H1 (cell line): ENCODE measurements at regions not wholly inside any gene's neighbourhood (a gene's known extent, or its start where the extent isn't known, plus 50 kb on each side); places are given as distances from the start of the nearest gene placed in this dataset.

ENCODE experiments used
- CTCF ChIA-PET: fragments of 300-600 bp; sonication (Branson Sonifier 250); formaldehyde crosslinking; loops from one replicate; lab custom pipeline; 2021; ENCODE audit not compliant: partially characterized antibody; lab: Charles Lee
- POLR2A ChIA-PET: fragments of 300-600 bp; sonication (Branson Sonifier 250); formaldehyde crosslinking; loops from one replicate; lab custom pipeline; 2021; ENCODE audit warnings: inconsistent platforms; ENCODE audit not compliant: partially characterized antibody; lab: Charles Lee
- DNase-seq, 2 experiments: peaks; one replicate each; pipeline versions ENCODE4 v3.0.0 to v3.0.0-alpha.2; 2010 to 2022; ENCODE audit warnings: low spot score in 2 of 2, low read depth in 1 of 2, mixed read lengths in 1 of 2
- FAIRE-seq: peaks from 2 replicates; lab custom pipeline; 2011; peaks lifted over from hg19 to GRCh38; lab: Jason Lieb, UNC
- H2AFZ ChIP-seq: 2 replicates; pipeline ENCODE4 v1.8.1; 2012; ENCODE audit warnings: low read length, inconsistent platforms
- H2AK5ac ChIP-seq: 2 replicates; pipeline ENCODE4 v1.6.1; 2013; ENCODE audit warnings: low read depth, low read length
- H2BK120ac ChIP-seq: replicated peaks from 2 replicates; pipeline ENCODE3; 2013; ENCODE audit warnings: low read depth, low read length, inconsistent platforms
- H2BK12ac ChIP-seq: 2 replicates; pipeline ENCODE4 v1.6.1; 2013; ENCODE audit warnings: low read depth, low read length
- H2BK15ac ChIP-seq: 2 replicates; pipeline ENCODE4 v1.6.1; 2013; ENCODE audit warnings: low read length
- H2BK20ac ChIP-seq: 2 replicates; pipeline ENCODE4 v1.6.1; 2013; ENCODE audit warnings: low read length
- H2BK5ac ChIP-seq: 2 replicates; pipeline ENCODE4 v1.6.1; 2013; ENCODE audit warnings: low read depth, low read length
- H3K14ac ChIP-seq: 2 replicates; pipeline ENCODE4 v1.6.1; 2013; ENCODE audit warnings: inconsistent platforms; ENCODE audit not compliant: insufficient read length
- H3K18ac ChIP-seq: 2 replicates; pipeline ENCODE4 v1.6.1; 2013; ENCODE audit warnings: low read length; ENCODE audit errors: extremely low read depth
- H3K23ac ChIP-seq: 2 replicates; pipeline ENCODE4 v1.6.1; 2013; ENCODE audit warnings: inconsistent platforms; ENCODE audit not compliant: insufficient read length
- H3K23me2 ChIP-seq: 2 replicates; pipeline ENCODE4 v1.6.1; 2013; ENCODE audit warnings: low read depth, low read length
- H3K27ac ChIP-seq: 2 replicates; pipeline ENCODE4 v1.6.1; 2011; ENCODE audit warnings: low read depth, low read length, inconsistent platforms
- H3K27me3 ChIP-seq, 4 experiments: replicated peaks in 1 of 4; 1 replicate in 1 of 4; 2 replicates in 3 of 4; pipeline versions ENCODE4 v1.6.1 to v1.8.1; 2011 to 2013; ENCODE audit warnings: low read length in 3 of 4, mild to moderate bottlenecking in 3 of 4, inconsistent platforms in 2 of 4, mixed read lengths in 2 of 4, moderate library complexity in 1 of 4; ENCODE audit not compliant: control insufficient read depth in 3 of 4, insufficient read depth in 3 of 4; ENCODE audit errors: extremely low read depth in 1 of 4
- H3K36me3 ChIP-seq, 4 experiments: 2 replicates each; pipeline versions ENCODE4 v1.6.1 to v1.8.1; 2011 to 2013; ENCODE audit warnings: mild to moderate bottlenecking in 4 of 4, low read length in 3 of 4, moderate library complexity in 2 of 4, control low read depth in 1 of 4, inconsistent platforms in 1 of 4; ENCODE audit not compliant: insufficient read depth in 4 of 4, control insufficient read depth in 2 of 4
- H3K4ac ChIP-seq: replicated peaks from 2 replicates; pipeline ENCODE3; 2013; ENCODE audit warnings: low read length, low read depth, mixed read lengths, inconsistent platforms; ENCODE audit not compliant: insufficient read length
- H3K4me1 ChIP-seq, 4 experiments: replicated peaks in 1 of 4; 1 replicate in 1 of 4; 2 replicates in 3 of 4; pipeline versions ENCODE4 v1.6.1 to v1.8.1; 2011 to 2013; ENCODE audit warnings: low read length in 3 of 4, inconsistent platforms in 2 of 4, mixed read lengths in 1 of 4; ENCODE audit not compliant: insufficient read depth in 4 of 4, control insufficient read depth in 3 of 4
- H3K4me2 ChIP-seq, 2 experiments: 2 replicates each; pipeline versions ENCODE4 v1.6.1 to v1.8.1; 2011 to 2013; ENCODE audit warnings: low read depth in 2 of 2, low read length in 2 of 2, control low read depth in 1 of 2, inconsistent platforms in 1 of 2, mild to moderate bottlenecking in 1 of 2; ENCODE audit not compliant: insufficient read depth in 1 of 2
- H3K4me3 ChIP-seq, 4 experiments: fragments of 200-600, 300-600 bp in 1 of 4; sonication (generic), shearing (Covaris generic), sonication (Bioruptor Twin) in 1 of 4; 2 replicates each; pipeline versions ENCODE4 v1.5.1 to v1.8.1; 2011 to 2016; ENCODE audit warnings: low read length in 4 of 4, low read depth in 3 of 4, control low read depth in 2 of 4, inconsistent platforms in 2 of 4, mild to moderate bottlenecking in 2 of 4, mixed read lengths in 1 of 4, moderate library complexity in 1 of 4; ENCODE audit not compliant: insufficient read depth in 2 of 4; ENCODE audit errors: extremely low read depth in 1 of 4
- H3K56ac ChIP-seq: replicated peaks from 2 replicates; pipeline ENCODE3; 2013; ENCODE audit warnings: low read depth, mild to moderate bottlenecking, mixed read lengths, low read length, inconsistent platforms; ENCODE audit not compliant: insufficient read length
- H3K79me1 ChIP-seq: 2 replicates; pipeline ENCODE4 v1.6.1; 2013; ENCODE audit warnings: low read depth, low read length, control low read depth
- H3K79me2 ChIP-seq, 2 experiments: 2 replicates each; pipeline versions ENCODE4 v1.6.1 to v1.8.1; 2012 to 2013; ENCODE audit warnings: low read length in 2 of 2, mild to moderate bottlenecking in 2 of 2, inconsistent platforms in 1 of 2; ENCODE audit not compliant: insufficient read depth in 2 of 2, control insufficient read depth in 1 of 2
- H3K9ac ChIP-seq, 4 experiments: replicated peaks in 1 of 4; 1 replicate in 1 of 4; 2 replicates in 3 of 4; pipeline versions ENCODE4 v1.6.1 to v1.8.1; 2011 to 2013; ENCODE audit warnings: low read depth in 3 of 4, low read length in 3 of 4, control low read depth in 2 of 4, mild to moderate bottlenecking in 2 of 4, moderate library complexity in 2 of 4, inconsistent platforms in 1 of 4; ENCODE audit errors: extremely low read depth in 1 of 4
- H3K9me3 ChIP-seq, 2 experiments: 2 replicates each; pipeline versions ENCODE4 v1.6.1 to v1.8.1; 2012 to 2013; ENCODE audit warnings: mild to moderate bottlenecking in 2 of 2, moderate library complexity in 2 of 2, control low read depth in 1 of 2, inconsistent platforms in 1 of 2, low read depth in 1 of 2, low read length in 1 of 2, mixed read lengths in 1 of 2; ENCODE audit not compliant: insufficient read depth in 2 of 2
- H4K20me1 ChIP-seq, 2 experiments: replicated peaks in 1 of 2; 2 replicates each; pipeline versions ENCODE3 to v1.8.1; 2011 to 2013; ENCODE audit warnings: inconsistent platforms in 2 of 2, low read length in 2 of 2, mild to moderate bottlenecking in 1 of 2; ENCODE audit not compliant: insufficient read depth in 2 of 2, control insufficient read depth in 1 of 2
- H4K5ac ChIP-seq: 2 replicates; pipeline ENCODE4 v1.6.1; 2013; ENCODE audit warnings: low read length, low read depth, mixed read lengths, inconsistent platforms; ENCODE audit not compliant: insufficient read length
- H4K8ac ChIP-seq: 2 replicates; pipeline ENCODE4 v1.8.0; 2013; ENCODE audit warnings: mild to moderate bottlenecking, moderate library complexity, low read length, inconsistent platforms; ENCODE audit not compliant: insufficient read depth; ENCODE audit errors: extremely low read depth
- H4K91ac ChIP-seq: replicated peaks from 2 replicates; pipeline ENCODE3; 2013; ENCODE audit warnings: low read length, mixed read lengths, inconsistent platforms; ENCODE audit not compliant: insufficient read length
- BCL11A ChIP-seq, 2 experiments: IDR thresholded peaks; one replicate each; pipeline ENCODE4 v1.6.1; 2011; ENCODE audit warnings: low read depth in 2 of 2, low read length in 2 of 2, mild to moderate bottlenecking in 2 of 2
- CHD2 ChIP-seq: IDR thresholded peaks from 2 replicates; pipeline ENCODE4 v1.6.1; 2012; ENCODE audit warnings: low read length, improper control_type of control experiment
- EZH2 ChIP-seq: fragments of 200-600 bp; sonication (generic); IDR thresholded peaks from 2 replicates; pipeline ENCODE4 v1.7.1; 2012; ENCODE audit warnings: low read depth, mild to moderate bottlenecking, moderate library complexity, low read length, inconsistent platforms; ENCODE audit not compliant: severe bottlenecking
- HDAC6 ChIP-seq: IDR thresholded peaks from one replicate; pipeline ENCODE4 v1.7.1; 2012; ENCODE audit warnings: low read depth, mild to moderate bottlenecking, inconsistent platforms, low read length, moderate library complexity
- KDM5A ChIP-seq: fragments of 200-600 bp; IDR thresholded peaks from 2 replicates; pipeline ENCODE4 v1.7.1; 2012; ENCODE audit warnings: mild to moderate bottlenecking, low read length, inconsistent platforms, mixed read lengths
- POLR2A ChIP-seq, 2 experiments: IDR thresholded peaks; 1 replicate in 1 of 2; 2 replicates in 1 of 2; pipeline ENCODE4 v1.6.1; 2011; ENCODE audit warnings: low read depth in 2 of 2, low read length in 2 of 2, mild to moderate bottlenecking in 2 of 2; ENCODE audit errors: control extremely low read depth in 1 of 2
- SIRT6 ChIP-seq: IDR thresholded peaks from one replicate; pipeline ENCODE4 v1.7.1; 2012; ENCODE audit warnings: low read length, inconsistent platforms
- SP1 ChIP-seq: IDR thresholded peaks from 2 replicates; pipeline ENCODE4 v1.6.1; 2011; ENCODE audit warnings: low read depth, low read length
- TAF7 ChIP-seq: optimal IDR thresholded peaks from 2 replicates; pipeline ENCODE3; 2011; ENCODE audit warnings: low read depth, mild to moderate bottlenecking, inconsistent platforms, low read length, moderate library complexity, borderline replicate concordance
- TBP ChIP-seq: IDR thresholded peaks from 2 replicates; pipeline ENCODE4 v1.6.1; 2011; ENCODE audit warnings: low read depth, low read length, improper control_type of control experiment
- USF2 ChIP-seq: IDR thresholded peaks from 2 replicates; pipeline ENCODE4 v1.6.1; 2011; ENCODE audit warnings: low read length, improper control_type of control experiment
- WGBS, 2 experiments: shearing (Covaris generic) in 1 of 2; methylation state at CpG; one replicate each; pipeline versions ENCODE4 v1.1.6 to v1.1.7; 2013 to 2015; ENCODE audit warnings: low lambda C conversion rate in 2 of 2, mixed read lengths in 2 of 2, inconsistent platforms in 1 of 2, low coverage in 1 of 2, missing lambda C conversion rate in 1 of 2; ENCODE audit not compliant: insufficient replicate concordance in 2 of 2, insufficient coverage in 1 of 2, insufficient read length in 1 of 2; ENCODE audit errors: extremely low coverage in 1 of 2, missing lambda C conversion rate in 1 of 2; 5-methylcytosine and 5-hydroxymethylcytosine counted together

- Histone ChIP-seq H2BK20ac (no peak overlapping the region), H3K56ac (no peak overlapping the region), H4K5ac (no peak overlapping the region), H4K20me1 (no peaks in the 10 kb centered on the region), H4K91ac (no peak overlapping the region), H3K27me3 (no peaks in the 10 kb centered on the region), H3K4ac (no peak overlapping the region), H4K8ac (no peak overlapping the region), H3K79me2 (no peaks in the 10 kb centered on the region), H3K4me2 (no peak overlapping the region), H3K9me3 (no peaks in the 10 kb centered on the region), H2BK120ac (no peak overlapping the region), H3K79me1 (no peaks in the 10 kb centered on the region), H2AFZ (no peak overlapping the region), H3K27ac (no peak overlapping the region), H2BK5ac (no peak overlapping the region), H3K23ac (no peak overlapping the region), H3K9ac (no peak overlapping the region), H3K14ac (no peak overlapping the region), H2BK12ac (no peak overlapping the region), H3K23me2 (no peaks in the 10 kb centered on the region; the same call in 1 of the 2 replicates), H3K36me3 (no peaks in the 10 kb centered on the region), H2BK15ac (no peak overlapping the region), H3K18ac (no peak overlapping the region), H2AK5ac (no peak overlapping the region), H3K4me1 (no peaks in the 10 kb centered on the region; a peak in 1 of 7 replicates), H3K4me3 (no peak overlapping the region)
- CTCF ChIA-PET = no interaction called here
- DNase-seq = no peak
- POLR2A ChIA-PET = no interaction called here
- no peak for FAIRE-seq
- WGBS, 2 experiments = 89% methylated on average over 5 of the region's 5 CpGs; no CpG with 5 or more reads in 1 of the 2 experiments
- no peak for TF ChIP-seq BCL11A (IDR thresholded peaks at IDR 0.05; ENCODE audit: low read depth in 2 of 2, low read length in 2 of 2)
- no peak for TF ChIP-seq SP1
- TF ChIP-seq TAF7 = no peak
- no peak for TF ChIP-seq EZH2
- no peak for TF ChIP-seq USF2
- no peak for TF ChIP-seq KDM5A
- TF ChIP-seq HDAC6 = no peak
- no peak for TF ChIP-seq SIRT6
- TF ChIP-seq POLR2A (IDR thresholded peaks at IDR 0.05; ENCODE audit: control extremely low read depth in 1 of 2, low read depth in 2 of 2, low read length in 2 of 2) = no peak
- no peak for TF ChIP-seq CHD2
- no peak for TF ChIP-seq TBP
Measured at GRCh38 chr3:106204160-106204868, 335.5 kb upstream of the CBLB start.
